NB4 (cell line): ENCODE measurements at regions not wholly inside any gene's neighbourhood (a gene's known extent, or its start where the extent isn't known, plus 50 kb on each side); places are given as distances from the start of the nearest gene placed in this dataset.
A peak's percentile ranks its signal among the peaks of the same experiment; 100 is the strongest.
"Not testable (repeated sequence)": the region's sequence is repeated elsewhere in the genome, so short reads cannot be mapped to it uniquely, and the experiment has no call there.

ENCODE experiments used
- DNase-seq: peaks from one replicate; pipeline ENCODE4 v3.0.0; 2010; ENCODE audit warnings: low read depth
- H3K4me3 ChIP-seq: one replicate; pipeline ENCODE4 v1.5.1; 2011; ENCODE audit warnings: mild to moderate bottlenecking, low read depth, low read length, moderate library complexity
- MAX ChIP-seq: IDR thresholded peaks from 2 replicates; pipeline ENCODE4 v1.6.1; 2011; ENCODE audit warnings: low read depth, low read length
- MYC ChIP-seq: IDR thresholded peaks from 2 replicates; pipeline ENCODE4 v1.6.1; 2011; ENCODE audit warnings: low read depth, low read length
- POLR2A ChIP-seq: IDR thresholded peaks from 2 replicates; pipeline ENCODE4 v1.6.1; 2011; ENCODE audit warnings: mild to moderate bottlenecking; ENCODE audit not compliant: insufficient read length; ENCODE audit errors: extremely low read depth
- TF ChIP-seq, protein P1 (sequence below): IDR thresholded peaks from one replicate; pipeline ENCODE4 v1.5.1; 2012; ENCODE audit warnings: low read depth, low read length

- TF ChIP-seq MAX (no peak), POLR2A (no peak), MYC (no peak)
- TF ChIP-seq, protein P1, sequence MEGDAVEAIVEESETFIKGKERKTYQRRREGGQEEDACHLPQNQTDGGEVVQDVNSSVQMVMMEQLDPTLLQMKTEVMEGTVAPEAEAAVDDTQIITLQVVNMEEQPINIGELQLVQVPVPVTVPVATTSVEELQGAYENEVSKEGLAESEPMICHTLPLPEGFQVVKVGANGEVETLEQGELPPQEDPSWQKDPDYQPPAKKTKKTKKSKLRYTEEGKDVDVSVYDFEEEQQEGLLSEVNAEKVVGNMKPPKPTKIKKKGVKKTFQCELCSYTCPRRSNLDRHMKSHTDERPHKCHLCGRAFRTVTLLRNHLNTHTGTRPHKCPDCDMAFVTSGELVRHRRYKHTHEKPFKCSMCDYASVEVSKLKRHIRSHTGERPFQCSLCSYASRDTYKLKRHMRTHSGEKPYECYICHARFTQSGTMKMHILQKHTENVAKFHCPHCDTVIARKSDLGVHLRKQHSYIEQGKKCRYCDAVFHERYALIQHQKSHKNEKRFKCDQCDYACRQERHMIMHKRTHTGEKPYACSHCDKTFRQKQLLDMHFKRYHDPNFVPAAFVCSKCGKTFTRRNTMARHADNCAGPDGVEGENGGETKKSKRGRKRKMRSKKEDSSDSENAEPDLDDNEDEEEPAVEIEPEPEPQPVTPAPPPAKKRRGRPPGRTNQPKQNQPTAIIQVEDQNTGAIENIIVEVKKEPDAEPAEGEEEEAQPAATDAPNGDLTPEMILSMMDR = no peak
- H3K4me3 ChIP-seq = no peak overlapping the region
- DNase-seq = peak; percentile 7
Measured at GRCh38 chr3:127073941-127074820, 91.3 kb downstream of the PLXNA1 start.

DNA sequence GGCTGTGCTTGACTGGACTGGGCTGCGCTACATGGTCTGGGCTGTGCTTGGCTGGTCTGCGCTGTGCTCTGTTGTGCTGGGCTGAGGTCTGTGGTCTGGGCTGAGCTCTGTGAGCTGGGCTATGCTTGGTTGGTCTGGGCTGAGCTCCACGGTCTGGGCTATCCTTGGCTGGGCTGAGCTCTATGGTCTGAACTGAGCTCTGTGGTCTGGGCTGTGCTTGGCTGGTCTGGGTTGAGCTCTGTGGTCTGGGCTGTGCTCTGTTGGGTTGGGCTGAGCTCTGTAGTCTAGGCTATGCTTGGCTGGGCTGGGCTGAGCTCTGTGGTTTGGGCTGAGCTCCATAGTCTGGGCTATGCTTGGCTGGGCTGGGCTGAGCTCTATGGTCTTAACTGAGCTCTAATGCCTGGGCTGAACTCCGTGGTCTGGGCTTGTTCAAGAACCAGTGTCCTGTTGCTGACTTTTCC, 92.0 kb downstream of the PLXNA1 start:
- peak overlapping the region; percentile 3 for H3K4me3 ChIP-seq
- TF ChIP-seq POLR2A (no peak), MYC (no peak), MAX (no peak)
- TF ChIP-seq, protein P1 = no peak
- peak; percentile 96 for DNase-seq

DNA sequence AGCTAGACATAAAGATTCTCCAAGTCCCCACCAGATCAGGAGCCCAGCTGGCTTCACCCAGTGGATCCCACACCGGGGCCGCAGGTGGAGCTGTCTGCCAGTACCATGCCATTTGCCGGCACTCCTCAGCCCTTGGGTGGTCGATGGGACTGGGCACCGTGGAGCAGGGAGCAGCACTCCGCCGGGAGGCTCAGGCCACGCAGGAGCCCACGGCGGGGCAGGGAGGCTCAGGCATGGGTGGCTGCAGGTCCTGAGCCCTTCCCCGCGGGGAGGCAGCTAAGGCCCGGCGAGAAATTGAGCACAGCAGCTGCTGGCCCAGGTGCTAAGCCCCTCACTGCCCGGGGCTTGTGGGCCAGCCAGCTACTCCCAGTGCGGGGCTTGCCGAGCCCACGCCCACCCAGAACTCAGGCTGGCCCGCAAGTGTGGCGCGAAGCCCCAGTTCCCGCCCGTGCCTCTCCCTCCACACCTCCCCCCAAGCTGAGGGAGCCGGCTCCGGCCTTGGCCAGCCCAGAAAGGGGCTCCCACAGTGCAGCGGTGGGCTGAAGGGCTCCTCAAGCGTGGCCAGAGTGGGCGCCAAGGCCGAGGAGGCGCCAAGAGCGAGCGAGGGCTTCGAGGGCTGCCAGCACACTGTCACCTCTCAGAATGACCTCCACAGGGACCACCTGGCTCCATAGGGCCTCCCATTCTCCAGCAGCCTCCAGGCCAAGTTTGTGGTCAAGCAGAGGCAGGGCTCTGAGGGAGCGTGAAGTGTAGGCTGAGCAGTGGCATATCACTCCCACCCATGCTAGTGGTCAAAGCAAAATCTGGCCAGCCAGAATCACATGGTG, 93.5 kb downstream of the PLXNA1 start:
- DNase-seq, H3K4me3 ChIP-seq: not testable (repeated sequence)

DNA sequence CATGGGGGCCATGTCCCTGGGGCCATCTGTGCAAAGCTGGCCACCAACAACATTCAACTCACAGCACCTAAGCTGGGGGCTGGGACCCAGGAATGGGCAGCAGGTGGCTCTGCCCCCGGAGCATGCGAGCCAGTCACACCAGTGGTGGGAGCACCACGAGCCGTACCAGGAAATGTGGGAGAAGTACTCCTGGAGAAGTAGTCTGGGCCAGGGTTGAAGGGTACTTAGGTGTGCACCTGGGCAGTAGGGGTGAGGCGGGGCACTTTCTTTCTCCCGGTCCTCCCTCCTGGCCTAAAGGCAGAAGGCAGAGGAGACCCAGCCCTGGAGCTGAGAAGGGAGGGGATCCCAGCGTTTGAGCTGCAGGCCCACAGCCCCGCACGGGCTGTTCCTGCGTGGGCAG, 94.2 kb downstream of the PLXNA1 start:
- no peak overlapping the region for H3K4me3 ChIP-seq
- no peak for DNase-seq
- TF ChIP-seq, protein P1 = no peak
- TF ChIP-seq MAX = no peak
- no peak for TF ChIP-seq POLR2A
- TF ChIP-seq MYC = no peak

GRCh38 chr3:127077505-127078064, 94.7 kb downstream of the PLXNA1 start:
- no peak overlapping the region for H3K4me3 ChIP-seq
- DNase-seq = no peak
- TF ChIP-seq POLR2A (no peak), MAX (no peak), MYC (no peak)
- TF ChIP-seq, protein P1 = no peak

- H3K4me3 ChIP-seq = no peak overlapping the region
- no peak for DNase-seq
- no peak for TF ChIP-seq MYC
Measured at GRCh38 chr3:127078626-127079025, 95.7 kb downstream of the PLXNA1 start.
